K562 (cell line): ENCODE measurements at regions not wholly inside any gene's neighbourhood (a gene's known extent, or its start where the extent isn't known, plus 50 kb on each side); places are given as distances from the start of the nearest gene placed in this dataset.

Source experiments
- ATAC-seq: fragments of 200-7000 bp; cut with Tn5 transposase; 3 replicates; pipeline ENCODE4 v1.9.1; 2020; ENCODE audit warnings: moderate library complexity
- BruUV-seq: library from RNA; stranded (reverse); fragments of 400-500 nt; replicated peaks from 2 replicates; lab custom pipeline; 2021; lab: Mats Ljungman, UMichigan
- CTCF ChIA-PET: fragments of 300-600 bp; formaldehyde crosslinking; extraction: SDS; loops from one replicate; lab custom pipeline; 2021; ENCODE audit warnings: low intra/inter-chr PET ratio; lab: Yijun Ruan, JAX
- POLR2A ChIA-PET: fragments of 300-600, 350-650 bp; sonication (Branson Sonifier 250); formaldehyde crosslinking; extraction: SDS; loops from one replicate; lab custom pipeline; 2021; ENCODE audit warnings: antibody characterized with exemption, inconsistent platforms; lab: Yijun Ruan, JAX
- DNase-seq, 4 experiments: peaks; one replicate each; pipeline versions ENCODE4 v3.0.0 to v3.0.0-alpha.2; 2011 to 2018; ENCODE audit warnings: low spot score in 3 of 4, mixed read lengths in 3 of 4; ENCODE audit errors: extremely low read depth in 1 of 4
- FAIRE-seq: peaks from 2 replicates; lab custom pipeline; 2011; peaks lifted over from hg19 to GRCh38; lab: Jason Lieb, UNC
- H2AFZ ChIP-seq: 2 replicates; pipeline ENCODE4 v1.6.0; 2011; ENCODE audit warnings: low read depth, low read length, control low read depth, inconsistent platforms
- H3K27ac ChIP-seq: fragments of 200-600 bp; 3 replicates; pipeline ENCODE4 v1.8.0; 2011; ENCODE audit warnings: low read depth, mild to moderate bottlenecking, control low read depth, inconsistent platforms, low read length, moderate library complexity, mixed read lengths; ENCODE audit errors: extremely low read depth
- H3K27me3 ChIP-seq, 2 experiments: fragments of 300-600 bp in 1 of 2; 2 replicates in 1 of 2; 3 replicates in 1 of 2; pipeline versions ENCODE4 v1.6.0 to v1.8.0; 2011; ENCODE audit warnings: inconsistent platforms in 2 of 2, low read length in 2 of 2, mild to moderate bottlenecking in 1 of 2, mixed read lengths in 1 of 2, moderate library complexity in 1 of 2; ENCODE audit not compliant: control insufficient read depth in 2 of 2, insufficient read depth in 2 of 2
- H3K36me3 ChIP-seq: fragments of 300-600 bp; 3 replicates; pipeline ENCODE4 v1.8.0; 2011; ENCODE audit warnings: mild to moderate bottlenecking, low read length, inconsistent platforms; ENCODE audit not compliant: control insufficient read depth, insufficient read depth
- H3K4me1 ChIP-seq, 2 experiments: fragments of 200-600 bp in 1 of 2; replicated peaks in 1 of 2; 2 replicates in 1 of 2; 3 replicates in 1 of 2; pipeline versions ENCODE4 v1.5.1 to v1.8.0; 2011; ENCODE audit warnings: inconsistent platforms in 2 of 2, low read length in 2 of 2, mild to moderate bottlenecking in 1 of 2, mixed read lengths in 1 of 2, moderate library complexity in 1 of 2; ENCODE audit not compliant: control insufficient read depth in 2 of 2, insufficient read depth in 2 of 2
- H3K4me2 ChIP-seq: 2 replicates; pipeline ENCODE4 v1.6.1; 2011; ENCODE audit warnings: low read length, control low read depth, inconsistent platforms, mixed read lengths; ENCODE audit not compliant: insufficient read depth
- H3K4me3 ChIP-seq: fragments of 200-600 bp; sonication (generic), shearing (Covaris generic); 2 replicates; pipeline ENCODE4 v1.5.1; 2016; ENCODE audit warnings: control low read depth, inconsistent platforms
- H3K79me2 ChIP-seq: fragments of 200-600 bp; 3 replicates; pipeline ENCODE4 v1.8.0; 2011; ENCODE audit warnings: low read length, inconsistent platforms; ENCODE audit not compliant: control insufficient read depth, insufficient read depth
- H3K9ac ChIP-seq, 2 experiments: 2 replicates each; pipeline versions ENCODE4 v1.6.0 to v1.6.1; 2011; ENCODE audit warnings: low read depth in 2 of 2, low read length in 2 of 2, control low read depth in 1 of 2, inconsistent platforms in 1 of 2, mild to moderate bottlenecking in 1 of 2, mixed read lengths in 1 of 2; ENCODE audit not compliant: insufficient read depth in 1 of 2
- H3K9me1 ChIP-seq: one replicate; pipeline ENCODE4 v1.6.0; 2011; ENCODE audit warnings: inconsistent platforms, mild to moderate bottlenecking, low read length, moderate library complexity; ENCODE audit not compliant: control insufficient read depth, insufficient read depth
- H3K9me3 ChIP-seq: replicated peaks from 2 replicates; pipeline ENCODE4 v1.5.1; 2011; ENCODE audit warnings: low read depth, low read length, inconsistent platforms; ENCODE audit not compliant: control insufficient read depth, insufficient read depth
- H4K20me1 ChIP-seq: replicated peaks from 2 replicates; pipeline ENCODE4 v1.6.1; 2011; ENCODE audit warnings: low read length, inconsistent platforms, mixed read lengths; ENCODE audit not compliant: control insufficient read depth, insufficient read depth
- ADNP ChIP-seq: fragments of 200-800 bp; sonication (Bioruptor generic); IDR thresholded peaks from 2 replicates; pipeline ENCODE4 v1.6.1; 2016; ENCODE audit warnings: missing genetic modification characterization, missing compliant biosample characterization
- ETV1 ChIP-seq: fragments of 450-650 bp; conservative IDR thresholded peaks from 2 replicates; pipeline ENCODE4 v1.6.1; 2016; ENCODE audit warnings: missing genetic modification characterization, control low read depth, low read depth, missing compliant biosample characterization
- FOXA1 ChIP-seq: fragments of 450-650 bp; IDR thresholded peaks from 2 replicates; pipeline ENCODE4 v1.6.1; 2016; ENCODE audit warnings: mild to moderate bottlenecking, borderline replicate concordance
- HDAC2 ChIP-seq: fragments of 450-650 bp; IDR thresholded peaks from 2 replicates; pipeline ENCODE4 v1.6.1; 2016; ENCODE audit warnings: mild to moderate bottlenecking
- MTA3 ChIP-seq: fragments of 450-650 bp; formaldehyde crosslinking; IDR thresholded peaks from 2 replicates; pipeline ENCODE4 v1.6.1; 2017; ENCODE audit warnings: mild to moderate bottlenecking, borderline replicate concordance
- NCOA2 ChIP-seq, 2 experiments: fragments of 450-650 bp; IDR thresholded peaks; 2 replicates each; pipeline ENCODE4 v1.6.1; 2018; ENCODE audit warnings: mild to moderate bottlenecking in 2 of 2, moderate library complexity in 1 of 2; ENCODE audit not compliant: partially characterized antibody in 2 of 2
- POLR2B ChIP-seq: fragments of 450-650 bp; IDR thresholded peaks from 2 replicates; pipeline ENCODE4 v1.6.1; 2018; ENCODE audit warnings: low read depth; ENCODE audit not compliant: partially characterized antibody
- ZNF445 ChIP-seq: fragments of 250-450 bp; sonication (Bioruptor Pico); IDR thresholded peaks from 2 replicates; pipeline ENCODE4 v1.4.0; 2020; ENCODE audit warnings: low read depth, mild to moderate bottlenecking, moderate library complexity
- ZZZ3 ChIP-seq: fragments of 450-650 bp; IDR thresholded peaks from 2 replicates; pipeline ENCODE4 v1.6.1; 2016; ENCODE audit warnings: antibody characterized with exemption, mild to moderate bottlenecking, moderate library complexity
- WGBS: fragments of 100-300 bp; shearing (Covaris generic); methylation state at CpG from one replicate; pipeline ENCODE4 v1.1.6; 2016; ENCODE audit warnings: low coverage, mixed read lengths; ENCODE audit not compliant: insufficient coverage; ENCODE audit errors: missing lambda C conversion rate; 5-methylcytosine and 5-hydroxymethylcytosine counted together
- in situ Hi-C: fragments of 300-500 bp; cut with MboI; formaldehyde crosslinking; loops from 4 replicates; pipeline ENCODE4 v1.15.0; 2018; ENCODE audit warnings: inconsistent platforms, mixed read lengths
- intact Hi-C: fragments of 100-400 bp; cut with micrococcal nuclease; formaldehyde crosslinking; loops from 2 replicates; pipeline ENCODE4 v1.14.2; 2022
- TF ChIP-seq, protein P1 (sequence below), 2 experiments: fragments of 150-350 bp in 1 of 2; IDR thresholded peaks; 2 replicates each; pipeline ENCODE4 v1.6.1; 2012 to 2016; ENCODE audit warnings: low read depth in 2 of 2, low read length in 2 of 2, mild to moderate bottlenecking in 1 of 2, moderate library complexity in 1 of 2
- TF ChIP-seq, protein P2 (sequence below): fragments of 250-450 bp; sonication (Bioruptor Pico); IDR thresholded peaks from 2 replicates; pipeline ENCODE4 v1.8.0; 2021; ENCODE audit warnings: mild to moderate bottlenecking, moderate library complexity

GRCh38 chr14:97350894-97351731 is 553.9 kb downstream of the VRK1 start:
- 0% methylated on average over 4 of the region's 7 CpGs for WGBS
- intact Hi-C loops: no loop called here
- ATAC-seq (no peak), FAIRE-seq (no peak), DNase-seq (no peak)
- H3K9me3 ChIP-seq: no peaks in the 10 kb centered on the region
- H3K4me1 ChIP-seq: no peaks in the 10 kb centered on the region
- TF ChIP-seq ETV1 (tag) (no peak), FOXA1 (no peak), ADNP (tag) (no peak), POLR2B (no peak), ZZZ3 (no peak), HDAC2 (no peak), MTA3 (no peak), ZNF445 (CRISPR knock-in tag) (no peak), NCOA2 (IDR thresholded peaks at IDR 0.05; ENCODE audit: partially characterized antibody in 2 of 2) (no peak)
- TF ChIP-seq, protein P1, sequence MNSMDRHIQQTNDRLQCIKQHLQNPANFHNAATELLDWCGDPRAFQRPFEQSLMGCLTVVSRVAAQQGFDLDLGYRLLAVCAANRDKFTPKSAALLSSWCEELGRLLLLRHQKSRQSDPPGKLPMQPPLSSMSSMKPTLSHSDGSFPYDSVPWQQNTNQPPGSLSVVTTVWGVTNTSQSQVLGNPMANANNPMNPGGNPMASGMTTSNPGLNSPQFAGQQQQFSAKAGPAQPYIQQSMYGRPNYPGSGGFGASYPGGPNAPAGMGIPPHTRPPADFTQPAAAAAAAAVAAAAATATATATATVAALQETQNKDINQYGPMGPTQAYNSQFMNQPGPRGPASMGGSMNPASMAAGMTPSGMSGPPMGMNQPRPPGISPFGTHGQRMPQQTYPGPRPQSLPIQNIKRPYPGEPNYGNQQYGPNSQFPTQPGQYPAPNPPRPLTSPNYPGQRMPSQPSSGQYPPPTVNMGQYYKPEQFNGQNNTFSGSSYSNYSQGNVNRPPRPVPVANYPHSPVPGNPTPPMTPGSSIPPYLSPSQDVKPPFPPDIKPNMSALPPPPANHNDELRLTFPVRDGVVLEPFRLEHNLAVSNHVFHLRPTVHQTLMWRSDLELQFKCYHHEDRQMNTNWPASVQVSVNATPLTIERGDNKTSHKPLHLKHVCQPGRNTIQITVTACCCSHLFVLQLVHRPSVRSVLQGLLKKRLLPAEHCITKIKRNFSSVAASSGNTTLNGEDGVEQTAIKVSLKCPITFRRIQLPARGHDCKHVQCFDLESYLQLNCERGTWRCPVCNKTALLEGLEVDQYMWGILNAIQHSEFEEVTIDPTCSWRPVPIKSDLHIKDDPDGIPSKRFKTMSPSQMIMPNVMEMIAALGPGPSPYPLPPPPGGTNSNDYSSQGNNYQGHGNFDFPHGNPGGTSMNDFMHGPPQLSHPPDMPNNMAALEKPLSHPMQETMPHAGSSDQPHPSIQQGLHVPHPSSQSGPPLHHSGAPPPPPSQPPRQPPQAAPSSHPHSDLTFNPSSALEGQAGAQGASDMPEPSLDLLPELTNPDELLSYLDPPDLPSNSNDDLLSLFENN (IDR thresholded peaks at IDR 0.05; ENCODE audit: low read depth in 2 of 2, low read length in 2 of 2): no peak
- TF ChIP-seq, protein P2, sequence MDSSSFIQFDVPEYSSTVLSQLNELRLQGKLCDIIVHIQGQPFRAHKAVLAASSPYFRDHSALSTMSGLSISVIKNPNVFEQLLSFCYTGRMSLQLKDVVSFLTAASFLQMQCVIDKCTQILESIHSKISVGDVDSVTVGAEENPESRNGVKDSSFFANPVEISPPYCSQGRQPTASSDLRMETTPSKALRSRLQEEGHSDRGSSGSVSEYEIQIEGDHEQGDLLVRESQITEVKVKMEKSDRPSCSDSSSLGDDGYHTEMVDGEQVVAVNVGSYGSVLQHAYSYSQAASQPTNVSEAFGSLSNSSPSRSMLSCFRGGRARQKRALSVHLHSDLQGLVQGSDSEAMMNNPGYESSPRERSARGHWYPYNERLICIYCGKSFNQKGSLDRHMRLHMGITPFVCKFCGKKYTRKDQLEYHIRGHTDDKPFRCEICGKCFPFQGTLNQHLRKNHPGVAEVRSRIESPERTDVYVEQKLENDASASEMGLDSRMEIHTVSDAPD (CRISPR knock-in tag): no peak
- H3K36me3 ChIP-seq: no peaks in the 10 kb centered on the region
- H3K9me1 ChIP-seq: no peaks in the 10 kb centered on the region
- BruUV-seq: no TSS peak
- H3K4me3 ChIP-seq: no peak overlapping the region
- no peak overlapping the region for H2AFZ ChIP-seq
- in situ Hi-C loops: no loop called here
- H3K27me3 ChIP-seq: no peaks in the 10 kb centered on the region
- H3K4me2 ChIP-seq: no peak overlapping the region
- CTCF ChIA-PET: no interaction called here
- no peaks in the 10 kb centered on the region for H3K79me2 ChIP-seq
- POLR2A ChIA-PET: interaction anchor here (0.6 kb wide), 1 partner anchor 60 kb away, joined by 4 read pairs; no protein-coding TSS in a partner anchor
- H3K27ac ChIP-seq: no peak overlapping the region
- H3K9ac ChIP-seq: no peak overlapping the region
- no peaks in the 10 kb centered on the region for H4K20me1 ChIP-seq
